HCT116 (cell line): ENCODE measurements at regions not wholly inside any gene's neighbourhood (a gene's known extent, or its start where the extent isn't known, plus 50 kb on each side); places are given as distances from the start of the nearest gene placed in this dataset.

Experiments used
- ATAC-seq: fragments of 200-7000 bp; cut with Tn5 transposase; 2 replicates; pipeline ENCODE4 v1.9.1; 2020; ENCODE audit warnings: mild to moderate bottlenecking, moderate library complexity
- BruUV-seq: library from RNA; stranded (reverse); fragments of 400-500 nt; replicated peaks from 2 replicates; lab custom pipeline; 2021; lab: Mats Ljungman, UMichigan
- CTCF ChIA-PET: fragments of 300-600 bp; sonication (Branson Sonifier 250); formaldehyde crosslinking; loops from one replicate; lab custom pipeline; 2021; ENCODE audit warnings: antibody characterized with exemption; lab: Charles Lee
- POLR2A ChIA-PET: fragments of 300-600, 350-600 bp; sonication (Branson Sonifier 250); formaldehyde crosslinking; loops from one replicate; lab custom pipeline; 2021; ENCODE audit warnings: antibody characterized with exemption; lab: Charles Lee
- RAD21 ChIA-PET, 2 experiments: fragments of 300-600 bp; sonication (Branson Sonifier 250); formaldehyde crosslinking; loops; one replicate each; lab custom pipeline; 2023; ENCODE audit warnings: low total read pairs in 2 of 2; ENCODE audit not compliant: uncharacterized antibody in 2 of 2, unreplicated experiment in 2 of 2, low non-redundant PET in 1 of 2; lab: Charles Lee
- DNase-seq: peaks from one replicate; pipeline ENCODE4 v3.0.0-alpha.2; 2010; ENCODE audit warnings: low read depth, low spot score
- H2AFZ ChIP-seq: fragments of 200-600 bp; shearing (Covaris generic), sonication (generic); 2 replicates; pipeline ENCODE4 v1.6.1; 2017; ENCODE audit warnings: low read depth, mixed run types, mixed read lengths, antibody characterized with exemption, low read length; ENCODE audit not compliant: poor library complexity, severe bottlenecking
- H3K27ac ChIP-seq: 2 replicates; pipeline ENCODE4 v1.5.1; 2012; ENCODE audit warnings: low read depth, low read length
- H3K27me3 ChIP-seq: fragments of 200-600 bp; sonication (generic); 2 replicates; pipeline ENCODE4 v1.6.1; 2016; ENCODE audit warnings: mixed run types, low read length, mixed read lengths; ENCODE audit not compliant: insufficient read depth
- H3K36me3 ChIP-seq, 2 experiments: fragments of 200-500 bp in 1 of 2; fragments of 200-600 bp in 1 of 2; sonication (Bioruptor generic) in 1 of 2; sonication (generic) in 1 of 2; 2 replicates each; pipeline versions ENCODE4 v1.5.1 to v1.6.1; 2014 to 2016; ENCODE audit warnings: low read length in 2 of 2, inconsistent platforms in 1 of 2, mixed read lengths in 1 of 2, mixed run types in 1 of 2; ENCODE audit not compliant: insufficient read depth in 2 of 2, control insufficient read depth in 1 of 2
- H3K4me1 ChIP-seq, 2 experiments: fragments of 200-600 bp in 1 of 2; sonication (generic) in 1 of 2; 2 replicates each; pipeline versions ENCODE4 v1.5.1 to v1.6.1; 2012 to 2017; ENCODE audit warnings: low read length in 2 of 2, inconsistent platforms in 1 of 2, mild to moderate bottlenecking in 1 of 2, mixed read lengths in 1 of 2, mixed run types in 1 of 2, moderate library complexity in 1 of 2; ENCODE audit not compliant: insufficient read depth in 2 of 2, control insufficient read depth in 1 of 2
- H3K4me2 ChIP-seq: fragments of 200-600 bp; sonication (generic); 2 replicates; pipeline ENCODE4 v1.6.1; 2017; ENCODE audit warnings: mixed run types, low read length, mixed read lengths
- H3K4me3 ChIP-seq, 2 experiments: fragments of 200-600 bp in 1 of 2; sonication (generic) in 1 of 2; replicated peaks in 1 of 2; 2 replicates each; pipeline ENCODE4 v1.5.1; 2011 to 2016; ENCODE audit warnings: low read length in 2 of 2, control low read depth in 1 of 2, low read depth in 1 of 2, mild to moderate bottlenecking in 1 of 2, mixed read lengths in 1 of 2, mixed run types in 1 of 2
- H3K79me2 ChIP-seq: fragments of 200-600 bp; sonication (generic); 2 replicates; pipeline ENCODE4 v1.6.1; 2017; ENCODE audit warnings: mild to moderate bottlenecking, mixed run types, low read length, moderate library complexity, mixed read lengths; ENCODE audit not compliant: insufficient read depth
- H3K9ac ChIP-seq: fragments of 200-600 bp; sonication (generic); 2 replicates; pipeline ENCODE4 v1.6.1; 2016; ENCODE audit warnings: low read length, mixed read lengths
- H3K9me2 ChIP-seq: fragments of 200-600 bp; sonication (generic), shearing (Covaris generic); 2 replicates; pipeline ENCODE4 v1.6.1; 2017; ENCODE audit warnings: mixed run types, mild to moderate bottlenecking, moderate library complexity; ENCODE audit not compliant: insufficient read depth
- H3K9me3 ChIP-seq, 2 experiments: fragments of 200-500 bp in 1 of 2; fragments of 200-600 bp in 1 of 2; sonication (Bioruptor generic) in 1 of 2; sonication (generic) in 1 of 2; 2 replicates each; pipeline ENCODE4 v1.6.1; 2014 to 2017; ENCODE audit warnings: low read length in 2 of 2, mixed read lengths in 2 of 2, inconsistent platforms in 1 of 2, low read depth in 1 of 2, mild to moderate bottlenecking in 1 of 2, mixed run types in 1 of 2, moderate library complexity in 1 of 2; ENCODE audit not compliant: control insufficient read depth in 1 of 2, insufficient read depth in 1 of 2
- H4K20me1 ChIP-seq: fragments of 200-600 bp; sonication (generic), shearing (Covaris generic); 2 replicates; pipeline ENCODE4 v1.6.1; 2017; ENCODE audit warnings: mixed run types, mild to moderate bottlenecking, moderate library complexity; ENCODE audit not compliant: insufficient read depth
- ATF3 ChIP-seq: IDR thresholded peaks from 2 replicates; pipeline ENCODE4 v1.6.1; 2012
- CBX3 ChIP-seq: IDR thresholded peaks from 2 replicates; pipeline ENCODE4 v1.6.1; 2012; ENCODE audit warnings: low read depth
- CEBPB ChIP-seq: IDR thresholded peaks from 2 replicates; pipeline ENCODE4 v1.6.1; 2012; ENCODE audit warnings: low read depth
- EGR1 ChIP-seq: IDR thresholded peaks from 2 replicates; pipeline ENCODE4 v1.6.1; 2012; ENCODE audit warnings: low read depth
- ELF1 ChIP-seq: IDR thresholded peaks from 2 replicates; pipeline ENCODE4 v1.6.1; 2012; ENCODE audit warnings: low read depth, borderline replicate concordance
- EZH2 ChIP-seq: fragments of 200-600 bp; sonication (generic); IDR thresholded peaks from 2 replicates; pipeline ENCODE4 v1.6.1; 2017; ENCODE audit warnings: antibody characterized with exemption, mixed run types
- EZH2phosphoT487 ChIP-seq: fragments of 200-600 bp; IDR thresholded peaks from 2 replicates; pipeline ENCODE4 v1.6.1; 2018; ENCODE audit warnings: antibody characterized with exemption, borderline replicate concordance
- FOSL1 ChIP-seq: IDR thresholded peaks from 2 replicates; pipeline ENCODE4 v1.6.1; 2012; ENCODE audit warnings: low read depth
- JUND ChIP-seq: IDR thresholded peaks from 2 replicates; pipeline ENCODE4 v1.6.1; 2012
- POLR2A ChIP-seq: IDR thresholded peaks from 2 replicates; pipeline ENCODE4 v1.7.0; 2011; ENCODE audit warnings: borderline replicate concordance; ENCODE audit not compliant: insufficient read depth, insufficient read length; ENCODE audit errors: extremely low read depth
- POLR2AphosphoS5 ChIP-seq: IDR thresholded peaks from 2 replicates; pipeline ENCODE4 v1.6.1; 2011; ENCODE audit warnings: mild to moderate bottlenecking, low read depth, low read length, moderate library complexity
- RAD21 ChIP-seq: IDR thresholded peaks from 2 replicates; pipeline ENCODE4 v1.6.1; 2012; ENCODE audit warnings: low read depth, mild to moderate bottlenecking
- SIN3A ChIP-seq: IDR thresholded peaks from 2 replicates; pipeline ENCODE4 v1.6.1; 2012; ENCODE audit warnings: low read depth
- SP1 ChIP-seq: IDR thresholded peaks from 2 replicates; pipeline ENCODE4 v1.6.1; 2012; ENCODE audit warnings: low read depth
- SRF ChIP-seq: IDR thresholded peaks from 2 replicates; pipeline ENCODE4 v1.6.1; 2012; ENCODE audit warnings: low read depth
- YY1 ChIP-seq: IDR thresholded peaks from 2 replicates; pipeline ENCODE4 v1.6.1; 2011; ENCODE audit warnings: low read length, low read depth, moderate library complexity, mild to moderate bottlenecking; ENCODE audit not compliant: insufficient replicate concordance; ENCODE audit errors: extremely low read depth
- ZBTB33 ChIP-seq: IDR thresholded peaks from 2 replicates; pipeline ENCODE4 v1.6.1; 2011; ENCODE audit warnings: mild to moderate bottlenecking, low read length, moderate library complexity; ENCODE audit not compliant: insufficient replicate concordance; ENCODE audit errors: extremely low read depth
- ZFX ChIP-seq: fragments of 450-650 bp; IDR thresholded peaks from 2 replicates; pipeline ENCODE4 v1.6.1; 2017
- ZNF274 ChIP-seq: fragments of 200-500 bp; sonication (Bioruptor generic); IDR thresholded peaks from 2 replicates; pipeline ENCODE4 v1.6.1; 2014; ENCODE audit warnings: mild to moderate bottlenecking, low read depth, low read length, inconsistent platforms
- intact Hi-C: fragments of 100-400 bp; cut with micrococcal nuclease; formaldehyde crosslinking; loops from 2 replicates; pipeline ENCODE4 v1.10.0; 2022
- TF ChIP-seq, protein P1 (sequence below): IDR thresholded peaks from 2 replicates; pipeline ENCODE4 v1.6.1; 2012
- TF ChIP-seq, protein P2 (sequence below), 3 experiments: fragments of 200-600 bp in 1 of 3; sonication (generic) in 1 of 3; IDR thresholded peaks in 2 of 3; conservative IDR thresholded peaks in 1 of 3; 2 replicates each; pipeline ENCODE4 v1.5.1; 2012 to 2017; ENCODE audit warnings: low read depth in 2 of 3, low read length in 2 of 3, antibody characterized with exemption in 1 of 3, borderline replicate concordance in 1 of 3, control low read depth in 1 of 3, mild to moderate bottlenecking in 1 of 3, mixed read lengths in 1 of 3, mixed run types in 1 of 3, moderate library complexity in 1 of 3; ENCODE audit not compliant: insufficient read depth in 1 of 3

- no TSS peak for BruUV-seq
- Histone ChIP-seq H3K79me2 (no peaks in the 10 kb centered on the region), H4K20me1 (no peaks in the 10 kb centered on the region), H3K4me3 (peak overlapping the region; percentile 7 to 41; a peak in 1 of 4 replicates), H3K9me3 (no peaks in the 10 kb centered on the region), H3K9ac (peak overlapping the region; percentile 3; the same call in 1 of the 2 replicates), H3K36me3 (no peaks in the 10 kb centered on the region), H3K27me3 (no peaks in the 10 kb centered on the region), H2AFZ (no peak overlapping the region), H3K27ac (peak overlapping the region; percentile 44; the same call in 1 of the 2 replicates), H3K4me2 (peak overlapping the region; percentile 62), H3K9me2 (no peaks in the 10 kb centered on the region), H3K4me1 (peaks cover 22 to 63% of the 10 kb centered on the region in 2 experiments)
- ChIA-PET CTCF (no interaction called here), RAD21 (no interaction called here), POLR2A (interaction anchor here (1.0 kb wide), 2 partner anchors 112 to 187 kb away, joined by 3 read pairs; a partner anchor contains a TSS)
- ATAC-seq (peak; percentile 58), DNase-seq (peak; percentile 71)
- intact Hi-C loops = loop anchor here (2.0 to 10.0 kb wide), 8 partner anchors 15 to 1583 kb away; partner anchors contain the start of gene HMGN4
- TF ChIP-seq FOSL1 = peak; percentile 18; the same call in 1 of the 2 replicates
- no peak for TF ChIP-seq POLR2AphosphoS5
- peak; percentile 91 for TF ChIP-seq CBX3
- TF ChIP-seq ATF3 = peak; percentile 94
- TF ChIP-seq SP1 = peak; percentile 30; the same call in 1 of the 2 replicates
- no peak for TF ChIP-seq EGR1
- TF ChIP-seq RAD21 = no peak
- 0 out of 2 replicates have a peak, but pooled peaks have one; percentile 8 for TF ChIP-seq SRF
- TF ChIP-seq EZH2phosphoT487 = no peak
- no peak for TF ChIP-seq ZFX
- TF ChIP-seq, protein P1, sequence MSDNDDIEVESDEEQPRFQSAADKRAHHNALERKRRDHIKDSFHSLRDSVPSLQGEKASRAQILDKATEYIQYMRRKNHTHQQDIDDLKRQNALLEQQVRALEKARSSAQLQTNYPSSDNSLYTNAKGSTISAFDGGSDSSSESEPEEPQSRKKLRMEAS = peak; percentile 49; the same call in 1 of the 2 replicates
- TF ChIP-seq JUND = no peak
- no peak for TF ChIP-seq POLR2A
- no peak for TF ChIP-seq EZH2
- peak; percentile 28 for TF ChIP-seq YY1
- no peak for TF ChIP-seq SIN3A
- no peak for TF ChIP-seq ELF1
- TF ChIP-seq, protein P2, sequence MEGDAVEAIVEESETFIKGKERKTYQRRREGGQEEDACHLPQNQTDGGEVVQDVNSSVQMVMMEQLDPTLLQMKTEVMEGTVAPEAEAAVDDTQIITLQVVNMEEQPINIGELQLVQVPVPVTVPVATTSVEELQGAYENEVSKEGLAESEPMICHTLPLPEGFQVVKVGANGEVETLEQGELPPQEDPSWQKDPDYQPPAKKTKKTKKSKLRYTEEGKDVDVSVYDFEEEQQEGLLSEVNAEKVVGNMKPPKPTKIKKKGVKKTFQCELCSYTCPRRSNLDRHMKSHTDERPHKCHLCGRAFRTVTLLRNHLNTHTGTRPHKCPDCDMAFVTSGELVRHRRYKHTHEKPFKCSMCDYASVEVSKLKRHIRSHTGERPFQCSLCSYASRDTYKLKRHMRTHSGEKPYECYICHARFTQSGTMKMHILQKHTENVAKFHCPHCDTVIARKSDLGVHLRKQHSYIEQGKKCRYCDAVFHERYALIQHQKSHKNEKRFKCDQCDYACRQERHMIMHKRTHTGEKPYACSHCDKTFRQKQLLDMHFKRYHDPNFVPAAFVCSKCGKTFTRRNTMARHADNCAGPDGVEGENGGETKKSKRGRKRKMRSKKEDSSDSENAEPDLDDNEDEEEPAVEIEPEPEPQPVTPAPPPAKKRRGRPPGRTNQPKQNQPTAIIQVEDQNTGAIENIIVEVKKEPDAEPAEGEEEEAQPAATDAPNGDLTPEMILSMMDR (IDR thresholded peaks at IDR 0.05 in 2 of 3, conservative IDR thresholded peaks at IDR 0.05 in 1 of 3; ENCODE audit: borderline replicate concordance in 1 of 3, insufficient read depth in 1 of 3, low read depth in 2 of 3, low read length in 2 of 3) = no peak
- no peak for TF ChIP-seq ZNF274
- no peak for TF ChIP-seq ZBTB33
- TF ChIP-seq CEBPB = 0 out of 2 replicates have a peak, but pooled peaks have one; percentile 23
Observed at GRCh38 chr6:26311385-26312095, 53.5 kb upstream of the BTN3A2 start.
